Ishikawa (cell line): ENCODE measurements at regions not wholly inside any gene's neighbourhood (a gene's known extent, or its start where the extent isn't known, plus 50 kb on each side); places are given as distances from the start of the nearest gene placed in this dataset.

Experiments
- EP300 ChIP-seq: IDR thresholded peaks from 2 replicates; pipeline ENCODE4 v1.6.1; 2012; ENCODE audit warnings: borderline replicate concordance
- MAX ChIP-seq: IDR thresholded peaks from 2 replicates; pipeline ENCODE4 v1.6.1; 2012
- RAD21 ChIP-seq: IDR thresholded peaks from 2 replicates; pipeline ENCODE4 v1.6.1; 2012; ENCODE audit warnings: low read depth
- TAF1 ChIP-seq: IDR thresholded peaks from 2 replicates; pipeline ENCODE4 v1.6.1; 2012; ENCODE audit warnings: low read depth, mild to moderate bottlenecking

GRCh38 chr3:159417761-159418160, 570.9 kb upstream of the IL12A start:
- TF ChIP-seq MAX (no peak), TAF1 (no peak), RAD21 (no peak), EP300 (no peak)
